K562 (cell line): ENCODE measurements at regions not wholly inside any gene's neighbourhood (a gene's known extent, or its start where the extent isn't known, plus 50 kb on each side); places are given as distances from the start of the nearest gene placed in this dataset.

Source experiments
- ATAC-seq: fragments of 200-7000 bp; cut with Tn5 transposase; 3 replicates; pipeline ENCODE4 v1.9.1; 2020; ENCODE audit warnings: moderate library complexity
- BruUV-seq: library from RNA; stranded (reverse); fragments of 400-500 nt; replicated peaks from 2 replicates; lab custom pipeline; 2021; lab: Mats Ljungman, UMichigan
- CTCF ChIA-PET: fragments of 300-600 bp; formaldehyde crosslinking; extraction: SDS; loops from one replicate; lab custom pipeline; 2021; ENCODE audit warnings: low intra/inter-chr PET ratio; lab: Yijun Ruan, JAX
- POLR2A ChIA-PET: fragments of 300-600, 350-650 bp; sonication (Branson Sonifier 250); formaldehyde crosslinking; extraction: SDS; loops from one replicate; lab custom pipeline; 2021; ENCODE audit warnings: antibody characterized with exemption, inconsistent platforms; lab: Yijun Ruan, JAX
- DNase-seq, 4 experiments: peaks; one replicate each; pipeline versions ENCODE4 v3.0.0 to v3.0.0-alpha.2; 2011 to 2018; ENCODE audit warnings: low spot score in 3 of 4, mixed read lengths in 3 of 4; ENCODE audit errors: extremely low read depth in 1 of 4
- FAIRE-seq: peaks from 2 replicates; lab custom pipeline; 2011; peaks lifted over from hg19 to GRCh38; lab: Jason Lieb, UNC
- H2AFZ ChIP-seq: 2 replicates; pipeline ENCODE4 v1.6.0; 2011; ENCODE audit warnings: low read depth, low read length, control low read depth, inconsistent platforms
- H3K27ac ChIP-seq: fragments of 200-600 bp; 3 replicates; pipeline ENCODE4 v1.8.0; 2011; ENCODE audit warnings: low read depth, mild to moderate bottlenecking, control low read depth, inconsistent platforms, low read length, moderate library complexity, mixed read lengths; ENCODE audit errors: extremely low read depth
- H3K27me3 ChIP-seq, 2 experiments: fragments of 300-600 bp in 1 of 2; 2 replicates in 1 of 2; 3 replicates in 1 of 2; pipeline versions ENCODE4 v1.6.0 to v1.8.0; 2011; ENCODE audit warnings: inconsistent platforms in 2 of 2, low read length in 2 of 2, mild to moderate bottlenecking in 1 of 2, mixed read lengths in 1 of 2, moderate library complexity in 1 of 2; ENCODE audit not compliant: control insufficient read depth in 2 of 2, insufficient read depth in 2 of 2
- H3K36me3 ChIP-seq: fragments of 300-600 bp; 3 replicates; pipeline ENCODE4 v1.8.0; 2011; ENCODE audit warnings: mild to moderate bottlenecking, low read length, inconsistent platforms; ENCODE audit not compliant: control insufficient read depth, insufficient read depth
- H3K4me1 ChIP-seq, 2 experiments: fragments of 200-600 bp in 1 of 2; replicated peaks in 1 of 2; 2 replicates in 1 of 2; 3 replicates in 1 of 2; pipeline versions ENCODE4 v1.5.1 to v1.8.0; 2011; ENCODE audit warnings: inconsistent platforms in 2 of 2, low read length in 2 of 2, mild to moderate bottlenecking in 1 of 2, mixed read lengths in 1 of 2, moderate library complexity in 1 of 2; ENCODE audit not compliant: control insufficient read depth in 2 of 2, insufficient read depth in 2 of 2
- H3K4me2 ChIP-seq: 2 replicates; pipeline ENCODE4 v1.6.1; 2011; ENCODE audit warnings: low read length, control low read depth, inconsistent platforms, mixed read lengths; ENCODE audit not compliant: insufficient read depth
- H3K4me3 ChIP-seq: fragments of 200-600 bp; sonication (generic), shearing (Covaris generic); 2 replicates; pipeline ENCODE4 v1.5.1; 2016; ENCODE audit warnings: control low read depth, inconsistent platforms
- H3K79me2 ChIP-seq: fragments of 200-600 bp; 3 replicates; pipeline ENCODE4 v1.8.0; 2011; ENCODE audit warnings: low read length, inconsistent platforms; ENCODE audit not compliant: control insufficient read depth, insufficient read depth
- H3K9ac ChIP-seq, 2 experiments: 2 replicates each; pipeline versions ENCODE4 v1.6.0 to v1.6.1; 2011; ENCODE audit warnings: low read depth in 2 of 2, low read length in 2 of 2, control low read depth in 1 of 2, inconsistent platforms in 1 of 2, mild to moderate bottlenecking in 1 of 2, mixed read lengths in 1 of 2; ENCODE audit not compliant: insufficient read depth in 1 of 2
- H3K9me1 ChIP-seq: one replicate; pipeline ENCODE4 v1.6.0; 2011; ENCODE audit warnings: inconsistent platforms, mild to moderate bottlenecking, low read length, moderate library complexity; ENCODE audit not compliant: control insufficient read depth, insufficient read depth
- H3K9me3 ChIP-seq: replicated peaks from 2 replicates; pipeline ENCODE4 v1.5.1; 2011; ENCODE audit warnings: low read depth, low read length, inconsistent platforms; ENCODE audit not compliant: control insufficient read depth, insufficient read depth
- H4K20me1 ChIP-seq: replicated peaks from 2 replicates; pipeline ENCODE4 v1.6.1; 2011; ENCODE audit warnings: low read length, inconsistent platforms, mixed read lengths; ENCODE audit not compliant: control insufficient read depth, insufficient read depth
- COPS2 ChIP-seq: fragments of 450-650 bp; conservative IDR thresholded peaks from 2 replicates; pipeline ENCODE4 v1.6.1; 2016; ENCODE audit warnings: mild to moderate bottlenecking, moderate library complexity
- NR2C2 ChIP-seq, 2 experiments: fragments of 200-800 bp in 1 of 2; sonication (Bioruptor generic) in 1 of 2; sonication (generic) in 1 of 2; formaldehyde crosslinking in 1 of 2; IDR thresholded peaks; 2 replicates each; pipeline versions ENCODE4 v1.6.1 to v1.8.0; 2016 to 2022; ENCODE audit warnings: mild to moderate bottlenecking in 1 of 2, missing compliant biosample characterization in 1 of 2, missing genetic modification characterization in 1 of 2, missing genetic modification reagents in 1 of 2
- PHF8 ChIP-seq: fragments of 200-600 bp; sonication (generic); IDR thresholded peaks from 2 replicates; pipeline ENCODE4 v1.6.1; 2012; ENCODE audit warnings: mixed run types, mild to moderate bottlenecking, inconsistent platforms, low read length, moderate library complexity, borderline replicate concordance
- RBM14 ChIP-seq: fragments of 200-400 bp; formaldehyde crosslinking; IDR thresholded peaks from 2 replicates; pipeline ENCODE4 v1.6.1; 2018; ENCODE audit warnings: low read depth, mild to moderate bottlenecking, low read length, moderate library complexity, borderline replicate concordance; ENCODE audit not compliant: insufficient read depth
- SMAD4 ChIP-seq: fragments of 250-450 bp; sonication (Bioruptor Pico); conservative IDR thresholded peaks from 2 replicates; pipeline ENCODE4 v1.8.0; 2021; ENCODE audit warnings: inconsistent platforms, mild to moderate bottlenecking, moderate library complexity
- SNRNP70 ChIP-seq: fragments of 200-400 bp; formaldehyde crosslinking; optimal IDR thresholded peaks from 2 replicates; pipeline ENCODE3; 2017; ENCODE audit warnings: low read depth, low read length
- SOX6 ChIP-seq: fragments of 450-650 bp; IDR thresholded peaks from 2 replicates; pipeline ENCODE4 v1.6.1; 2014; ENCODE audit warnings: mild to moderate bottlenecking
- TCF7L2 ChIP-seq: fragments of 150-350 bp; IDR thresholded peaks from 2 replicates; pipeline ENCODE4 v1.6.1; 2016; ENCODE audit warnings: low read depth, mild to moderate bottlenecking, low read length, moderate library complexity
- WGBS: fragments of 100-300 bp; shearing (Covaris generic); methylation state at CpG from one replicate; pipeline ENCODE4 v1.1.6; 2016; ENCODE audit warnings: low coverage, mixed read lengths; ENCODE audit not compliant: insufficient coverage; ENCODE audit errors: missing lambda C conversion rate; 5-methylcytosine and 5-hydroxymethylcytosine counted together
- in situ Hi-C: fragments of 300-500 bp; cut with MboI; formaldehyde crosslinking; loops from 4 replicates; pipeline ENCODE4 v1.15.0; 2018; ENCODE audit warnings: inconsistent platforms, mixed read lengths
- intact Hi-C: fragments of 100-400 bp; cut with micrococcal nuclease; formaldehyde crosslinking; loops from 2 replicates; pipeline ENCODE4 v1.14.2; 2022
- TF ChIP-seq, protein P1 (sequence below): fragments of 450-650 bp; formaldehyde crosslinking; IDR thresholded peaks from 2 replicates; pipeline ENCODE4 v1.4.0; 2020; ENCODE audit warnings: mild to moderate bottlenecking, mixed read lengths

DNA sequence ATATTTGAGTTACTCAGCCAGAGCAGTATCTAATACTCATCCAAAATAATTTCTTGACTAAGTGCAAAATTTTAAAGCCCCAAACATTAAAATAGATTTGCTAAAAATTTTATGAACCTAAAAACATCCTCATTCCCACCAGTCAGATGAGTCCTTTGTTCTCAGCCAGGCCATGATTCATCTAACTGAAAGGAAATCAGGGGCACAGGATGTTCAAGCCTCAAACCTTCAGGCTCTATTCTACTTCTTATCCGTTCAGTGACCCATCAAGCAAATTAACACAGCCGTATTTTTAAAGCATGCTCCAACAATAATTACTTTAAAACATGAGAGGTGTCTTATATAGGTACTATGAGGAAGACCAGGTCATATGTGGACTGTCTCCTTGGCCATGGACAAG lies 176.5 kb upstream of the MON1B start (continued):
- TF ChIP-seq COPS2 (no peak), NR2C2 (CRISPR knock-in tag; IDR thresholded peaks at IDR 0.05) (no peak), NR2C2 (tag; IDR thresholded peaks at IDR 0.05) (no peak), RBM14 (no peak), PHF8 (no peak)

DNA sequence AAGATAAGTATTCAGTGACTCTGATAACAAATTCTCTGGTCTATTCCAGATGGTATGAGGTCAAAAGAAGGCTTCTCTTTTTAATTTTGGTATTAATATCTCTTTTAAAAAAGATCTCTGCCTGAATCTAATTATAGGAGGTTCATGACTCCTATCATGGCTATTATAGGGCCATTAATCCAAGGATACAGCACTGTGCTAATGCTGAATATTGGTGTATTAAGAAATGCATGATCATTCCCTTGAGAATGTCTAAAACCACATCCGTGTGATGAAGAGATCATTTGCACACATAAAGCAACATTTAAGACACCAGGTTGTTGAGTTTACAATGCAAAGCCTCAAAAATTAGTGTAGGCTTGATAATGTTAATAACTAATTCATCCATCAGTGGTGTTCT lies 160.4 kb upstream of the MON1B start:
- H3K27ac ChIP-seq: no peak overlapping the region
- no peaks in the 10 kb centered on the region for H4K20me1 ChIP-seq
- in situ Hi-C loops (no loop called here), intact Hi-C loops (no loop called here)
- BruUV-seq: no TSS peak
- H3K4me1 ChIP-seq: no peaks in the 10 kb centered on the region
- TF ChIP-seq SNRNP70: no peak
- TF ChIP-seq, protein P1, sequence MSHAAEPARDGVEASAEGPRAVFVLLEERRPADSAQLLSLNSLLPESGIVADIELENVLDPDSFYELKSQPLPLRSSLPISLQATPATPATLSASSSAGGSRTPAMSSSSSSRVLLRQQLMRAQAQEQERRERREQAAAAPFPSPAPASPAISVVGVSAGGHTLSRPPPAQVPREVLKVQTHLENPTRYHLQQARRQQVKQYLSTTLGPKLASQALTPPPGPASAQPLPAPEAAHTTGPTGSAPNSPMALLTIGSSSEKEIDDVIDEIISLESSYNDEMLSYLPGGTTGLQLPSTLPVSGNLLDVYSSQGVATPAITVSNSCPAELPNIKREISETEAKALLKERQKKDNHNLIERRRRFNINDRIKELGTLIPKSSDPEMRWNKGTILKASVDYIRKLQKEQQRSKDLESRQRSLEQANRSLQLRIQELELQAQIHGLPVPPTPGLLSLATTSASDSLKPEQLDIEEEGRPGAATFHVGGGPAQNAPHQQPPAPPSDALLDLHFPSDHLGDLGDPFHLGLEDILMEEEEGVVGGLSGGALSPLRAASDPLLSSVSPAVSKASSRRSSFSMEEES (CRISPR knock-in tag): no peak
- TF ChIP-seq SMAD4 (CRISPR knock-in tag): no peak
- TF ChIP-seq SOX6: no peak
- no peak for TF ChIP-seq TCF7L2
- H3K4me2 ChIP-seq: no peak overlapping the region
- no peak overlapping the region for H2AFZ ChIP-seq
- CTCF ChIA-PET: no interaction called here
- no peaks in the 10 kb centered on the region for H3K9me3 ChIP-seq
- ATAC-seq: no peak
- FAIRE-seq: no peak
- H3K9ac ChIP-seq: no peak overlapping the region
- no peaks in the 10 kb centered on the region for H3K36me3 ChIP-seq
- WGBS: 0% methylated on average over 1 of the region's 1 CpG
- no peaks in the 10 kb centered on the region for H3K9me1 ChIP-seq
- no peaks in the 10 kb centered on the region for H3K27me3 ChIP-seq
- no peaks in the 10 kb centered on the region for H3K79me2 ChIP-seq
- POLR2A ChIA-PET: no interaction called here
- no peak for DNase-seq
- no peak overlapping the region for H3K4me3 ChIP-seq
